NT2/D1 (cell line): ENCODE measurements at regions not wholly inside any gene's neighbourhood (a gene's known extent, or its start where the extent isn't known, plus 50 kb on each side); places are given as distances from the start of the nearest gene placed in this dataset.

Source experiments
- SUZ12 ChIP-seq: IDR thresholded peaks from 2 replicates; pipeline ENCODE4 v1.6.1; 2011; ENCODE audit not compliant: insufficient read length, insufficient read depth; ENCODE audit errors: extremely low read depth
- YY1 ChIP-seq: IDR thresholded peaks from 2 replicates; pipeline ENCODE4 v1.6.1; 2011; ENCODE audit not compliant: insufficient read length, insufficient read depth

DNA sequence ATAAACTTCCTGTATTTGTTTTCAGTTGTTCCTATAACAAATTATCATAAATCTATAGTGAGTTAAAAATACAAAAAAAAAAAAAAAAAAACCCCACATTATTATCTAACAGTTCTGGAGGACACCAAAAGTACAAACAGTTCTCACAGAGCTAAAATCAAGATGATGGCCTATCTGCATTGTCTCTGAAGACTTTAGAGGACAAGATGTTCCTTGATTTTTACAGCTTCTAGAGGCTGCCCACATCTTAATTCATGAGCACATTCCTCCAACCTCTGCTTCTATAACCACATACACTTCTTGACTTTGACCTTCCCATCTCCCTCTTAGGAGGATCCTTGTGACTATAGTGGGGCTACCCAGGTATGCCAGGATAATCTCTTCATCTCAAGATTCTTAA is 806.1 kb downstream of the LTN1 start:
- TF ChIP-seq YY1 (no peak), SUZ12 (no peak)
